Stimulated activated CD4-positive, alpha-beta T cell treated with anti-CD3 and anti-CD28 coated beads, Interleukin-2, amount 100 ng/mL, for 4 hours (primary cell): ENCODE measurements at regions not wholly inside any gene's neighbourhood (a gene's known extent, or its start where the extent isn't known, plus 50 kb on each side); places are given as distances from the start of the nearest gene placed in this dataset.
"Not testable (repeated sequence)": the region's sequence is repeated elsewhere in the genome, so short reads cannot be mapped to it uniquely, and the experiment has no call there.

Experiments
- DNase-seq: peaks from one replicate; pipeline ENCODE4 v3.0.0-alpha.2; 2020; ENCODE audit warnings: low read depth

- DNase-seq: no peak
These were observed 163.6 kb downstream of the GLUL start for GRCh38 chr1:182227864-182228547.

GRCh38 chr1:182226618-182227017 is 165.0 kb downstream of the GLUL start:
- DNase-seq: no peak

- DNase-seq: not testable (repeated sequence)
These were observed 164.2 kb upstream of the ZNF648 start for GRCh38 chr1:182225755-182226154.

GRCh38 chr1:182221990-182222389 is 160.5 kb upstream of the ZNF648 start:
- not testable (repeated sequence) for DNase-seq

- DNase-seq: not testable (repeated sequence)
These were observed 159.9 kb upstream of the ZNF648 start for GRCh38 chr1:182221367-182221766.

GRCh38 chr1:182217967-182218366 is 156.5 kb upstream of the ZNF648 start:
- DNase-seq: no peak

GRCh38 chr1:182217071-182217470 is 155.6 kb upstream of the ZNF648 start:
- no peak for DNase-seq

GRCh38 chr1:182215764-182216163 is 154.3 kb upstream of the ZNF648 start:
- DNase-seq: no peak

GRCh38 chr1:182213163-182213562 is 151.7 kb upstream of the ZNF648 start:
- no peak for DNase-seq

- DNase-seq: no peak
These were observed 149.9 kb upstream of the ZNF648 start for GRCh38 chr1:182211386-182211785.

- DNase-seq: no peak
These were observed 148.9 kb upstream of the ZNF648 start for GRCh38 chr1:182210417-182210816.

- no peak for DNase-seq
These were observed 145.8 kb upstream of the ZNF648 start for GRCh38 chr1:182207300-182207699.

GRCh38 chr1:182206626-182207239 is 145.2 kb upstream of the ZNF648 start:
- DNase-seq: no peak

GRCh38 chr1:182205351-182206022 is 144.0 kb upstream of the ZNF648 start:
- no peak for DNase-seq

- no peak for DNase-seq
These were observed 141.8 kb upstream of the ZNF648 start for GRCh38 chr1:182203191-182203875.

GRCh38 chr1:182201490-182201889 is 140.0 kb upstream of the ZNF648 start:
- not testable (repeated sequence) for DNase-seq

GRCh38 chr1:182200025-182200812 is 138.7 kb upstream of the ZNF648 start:
- DNase-seq: no peak

GRCh38 chr1:182198006-182198605 is 136.6 kb upstream of the ZNF648 start:
- DNase-seq: no peak

- DNase-seq: no peak
These were observed 135.7 kb upstream of the ZNF648 start for GRCh38 chr1:182196897-182197870.

- DNase-seq: no peak
These were observed 134.2 kb upstream of the ZNF648 start for GRCh38 chr1:182195733-182196132.
